Lung (tissue), 11 donors: ENCODE measurements at regions not wholly inside any gene's neighbourhood (a gene's known extent, or its start where the extent isn't known, plus 50 kb on each side); places are given as distances from the start of the nearest gene placed in this dataset.

Source experiments
- ATAC-seq: fragments of 200-7000 bp; cut with Tn5 transposase; one replicate; pipeline ENCODE4 v1.9.1; 2020; ENCODE audit warnings: moderate number of reproducible peaks; ENCODE audit not compliant: insufficient read depth, low FRiP score
- DNase-seq, 3 donors: peaks; one replicate each; pipeline ENCODE4 v3.0.0-alpha.2; 2013 to 2017
- H3K27ac ChIP-seq, 2 donors: one replicate each; pipeline ENCODE4 v1.5.1; 2013; ENCODE audit warnings: mild to moderate bottlenecking in 2 of 2, moderate library complexity in 2 of 2, control low read depth in 1 of 2, inconsistent platforms in 1 of 2, low read depth in 1 of 2, low read length in 1 of 2
- H3K27me3 ChIP-seq, 3 donors: one replicate each; pipeline ENCODE4 v1.5.1; 2013; ENCODE audit warnings: low read length in 2 of 3; ENCODE audit not compliant: control insufficient read depth in 3 of 3, insufficient read depth in 3 of 3
- H3K36me3 ChIP-seq, 4 donors: one replicate each; pipeline ENCODE4 v1.5.1; 2013; ENCODE audit warnings: low read length in 4 of 4, mild to moderate bottlenecking in 1 of 4, moderate library complexity in 1 of 4; ENCODE audit not compliant: control insufficient read depth in 4 of 4, insufficient read depth in 4 of 4
- H3K4me1 ChIP-seq, 5 donors: one replicate each; pipeline ENCODE4 v1.5.1; 2013; ENCODE audit warnings: low read length in 5 of 5, mild to moderate bottlenecking in 2 of 5, moderate library complexity in 1 of 5; ENCODE audit not compliant: control insufficient read depth in 5 of 5, insufficient read depth in 5 of 5
- H3K4me3 ChIP-seq: one replicate; pipeline ENCODE4 v1.5.1; 2013; ENCODE audit warnings: mild to moderate bottlenecking, control low read depth, moderate library complexity
- H3K9ac ChIP-seq, 2 donors: one replicate each; pipeline ENCODE4 v1.5.1; 2013; ENCODE audit warnings: low read length in 2 of 2, control low read depth in 1 of 2; ENCODE audit not compliant: insufficient read depth in 1 of 2
- H3K9me3 ChIP-seq, 4 donors: one replicate each; pipeline ENCODE4 v1.5.1; 2013; ENCODE audit warnings: low read length in 3 of 4, mild to moderate bottlenecking in 1 of 4, moderate library complexity in 1 of 4; ENCODE audit not compliant: control insufficient read depth in 4 of 4, insufficient read depth in 3 of 4
- CTCF ChIP-seq: IDR thresholded peaks from 2 replicates; pipeline ENCODE4 v1.5.1; 2012; ENCODE audit warnings: mild to moderate bottlenecking; ENCODE audit errors: control extremely low read depth, extremely low read depth
- WGBS, 2 donors: extraction: QIAGEN DNeasy Blood & Tissue Kit; methylation state at CpG; one replicate each; pipeline ENCODE4 v1.1.7; 2013; 5-methylcytosine and 5-hydroxymethylcytosine counted together
- donor health status: control.
- donor health status: control.
- donor health status: Bipolar disorder and iron deficiency.
- donor health status: healthy.
- donor health status: DM: yes; HTN: yes; CAD: no.

- Histone ChIP-seq H3K27ac (no peak overlapping the region), H3K4me3 (no peak overlapping the region), H3K4me1 (no peaks in the 10 kb centered on the region), H3K27me3 (no peaks in the 10 kb centered on the region), H3K9me3 (no peaks in the 10 kb centered on the region), H3K9ac (no peak overlapping the region), H3K36me3 (peaks cover 0 to 1% (median 0%) of the 10 kb centered on the region in 4 donors)
- no peak for ATAC-seq
- WGBS, 2 donors: 71 to 81% methylated on average over 1 of the region's 1 CpG
- TF ChIP-seq CTCF: no peak
- DNase-seq: no peak
Measured at GRCh38 chr6:130314271-130314670, 51.5 kb upstream of the TMEM200A start.

GRCh38 chr6:130313206-130313605, 52.6 kb upstream of the TMEM200A start:
- DNase-seq: no peak
- H3K4me1 ChIP-seq: no peaks in the 10 kb centered on the region
- H3K27ac ChIP-seq: no peak overlapping the region
- no peaks in the 10 kb centered on the region for H3K27me3 ChIP-seq
- 88 to 90% methylated on average over 4 of the region's 4 CpGs for WGBS, 2 donors
- no peaks in the 10 kb centered on the region for H3K9me3 ChIP-seq
- peaks cover 0 to 1% (median 0%) of the 10 kb centered on the region in 4 donors for H3K36me3 ChIP-seq
- H3K9ac ChIP-seq: no peak overlapping the region
- no peak for ATAC-seq
- TF ChIP-seq CTCF: no peak
- no peak overlapping the region for H3K4me3 ChIP-seq

- DNase-seq (no peak), ATAC-seq (no peak)
- Histone ChIP-seq H3K27ac (no peak overlapping the region), H3K27me3 (no peaks in the 10 kb centered on the region), H3K36me3 (peaks cover 0 to 1% (median 0%) of the 10 kb centered on the region in 4 donors), H3K9ac (no peak overlapping the region), H3K9me3 (no peaks in the 10 kb centered on the region), H3K4me1 (no peaks in the 10 kb centered on the region), H3K4me3 (no peak overlapping the region)
- TF ChIP-seq CTCF: no peak
Measured at GRCh38 chr6:130309028-130309427, 56.8 kb upstream of the TMEM200A start.

- 14 to 61% methylated on average over 1 of the region's 1 CpG for WGBS, 2 donors
- Histone ChIP-seq H3K27me3 (no peaks in the 10 kb centered on the region), H3K4me1 (no peaks in the 10 kb centered on the region), H3K9me3 (no peaks in the 10 kb centered on the region), H3K36me3 (peaks cover 0 to 1% (median 0%) of the 10 kb centered on the region in 4 donors), H3K27ac (no peak overlapping the region), H3K9ac (no peak overlapping the region), H3K4me3 (no peak overlapping the region)
- no peak for ATAC-seq
- no peak for TF ChIP-seq CTCF
- no peak for DNase-seq
Measured at GRCh38 chr6:130307752-130308361, 58.0 kb upstream of the TMEM200A start.
